ENCODE measurements at regions not wholly inside any gene's neighbourhood (a gene's known extent, or its start where the extent isn't known, plus 50 kb on each side); places are given as distances from the start of the nearest gene placed in this dataset.

- TF ChIP-seq EZH2 (IDR thresholded peaks at IDR 0.05; ENCODE audit: borderline replicate concordance) (no peak), CTCF (IDR thresholded peaks at IDR 0.05; ENCODE audit: poor library complexity) (no peak), EZH2phosphoT487 (IDR thresholded peaks at IDR 0.05; ENCODE audit: low read depth, severe bottlenecking, unreplicated experiment) (no peak)
- 84% methylated on average over 3 of the region's 3 CpGs for WGBS (ENCODE audit: low lambda C conversion rate, missing lambda C conversion rate)
- DNase-seq (ENCODE audit: low spot score), result no peak
- H3K4me2 ChIP-seq, result no peak overlapping the region
- H3K9me2 ChIP-seq (replicated peaks; ENCODE audit: insufficient read depth), result no peaks in the 10 kb centered on the region
- no peak overlapping the region for H3K4me3 ChIP-seq
- H3K4me1 ChIP-seq (ENCODE audit: insufficient read depth), result no peaks in the 10 kb centered on the region
- no peak overlapping the region for H2AFZ ChIP-seq
- no peaks in the 10 kb centered on the region for H3K27me3 ChIP-seq
- H4K20me1 ChIP-seq (ENCODE audit: insufficient read depth, poor library complexity, severe bottlenecking), result no peaks in the 10 kb centered on the region
- no peaks in the 10 kb centered on the region for H3K9me3 ChIP-seq (ENCODE audit: low read depth)
- H3K79me2 ChIP-seq, result no peaks in the 10 kb centered on the region
- H3K36me3 ChIP-seq (replicated peaks; ENCODE audit: insufficient read depth, low read depth), result no peaks in the 10 kb centered on the region
- no peak overlapping the region for H3K27ac ChIP-seq
These were observed 700.1 kb downstream of the HDGFL1 start for GRCh38 chr6:23269436-23269835.

- TF ChIP-seq EZH2 (IDR thresholded peaks at IDR 0.05; ENCODE audit: borderline replicate concordance) (no peak), CTCF (IDR thresholded peaks at IDR 0.05; ENCODE audit: poor library complexity) (no peak), EZH2phosphoT487 (IDR thresholded peaks at IDR 0.05; ENCODE audit: low read depth, severe bottlenecking, unreplicated experiment) (no peak)
- Histone ChIP-seq H3K79me2 (no peaks in the 10 kb centered on the region), H3K9me3 (ENCODE audit: low read depth) (no peaks in the 10 kb centered on the region), H4K20me1 (ENCODE audit: insufficient read depth, poor library complexity, severe bottlenecking) (no peaks in the 10 kb centered on the region), H3K27me3 (no peaks in the 10 kb centered on the region), H3K9me2 (replicated peaks; ENCODE audit: insufficient read depth) (no peaks in the 10 kb centered on the region), H3K4me2 (no peak overlapping the region), H2AFZ (no peak overlapping the region), H3K4me3 (no peak overlapping the region), H3K36me3 (replicated peaks; ENCODE audit: insufficient read depth, low read depth) (no peaks in the 10 kb centered on the region), H3K27ac (peak overlapping the region; percentile 39), H3K4me1 (ENCODE audit: insufficient read depth) (no peaks in the 10 kb centered on the region)
- peak; percentile 3 for DNase-seq (ENCODE audit: low spot score)
These were observed 703.2 kb downstream of the HDGFL1 start for GRCh38 chr6:23272536-23272935.

DNA sequence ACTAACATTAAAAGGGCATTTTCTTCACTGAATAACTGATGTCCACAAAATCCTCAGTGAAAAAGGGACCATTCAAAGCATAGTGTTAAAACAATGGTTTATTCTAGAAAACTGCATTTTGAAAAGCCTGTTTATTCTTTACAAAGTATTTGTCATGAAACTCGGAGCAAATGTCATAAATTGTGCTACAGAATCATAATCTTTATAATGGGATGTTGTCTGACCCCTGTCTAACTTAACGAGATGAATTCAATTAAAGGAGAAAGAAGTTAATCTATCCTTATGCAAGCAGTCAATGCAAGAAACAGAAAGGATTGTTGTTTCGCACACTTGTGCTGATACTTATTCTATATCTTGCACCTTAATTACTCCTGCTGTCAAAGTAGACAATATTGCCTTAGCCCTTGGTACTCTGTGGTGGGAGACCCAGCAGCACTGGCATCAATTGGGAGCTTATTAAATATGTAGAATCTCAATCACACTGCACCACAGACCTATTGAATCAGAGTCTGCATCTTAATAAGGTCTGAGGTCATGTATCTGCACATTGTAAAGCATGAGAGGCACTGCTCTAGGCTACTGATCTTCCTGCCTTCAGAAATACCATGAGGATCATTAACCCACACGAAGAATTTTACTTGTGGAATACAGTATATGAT lies 708.3 kb downstream of the HDGFL1 start:
- Histone ChIP-seq H3K9me2 (replicated peaks; ENCODE audit: insufficient read depth) (no peaks in the 10 kb centered on the region), H3K4me2 (no peak overlapping the region), H3K27me3 (no peaks in the 10 kb centered on the region), H2AFZ (no peak overlapping the region), H3K36me3 (replicated peaks; ENCODE audit: insufficient read depth, low read depth) (no peaks in the 10 kb centered on the region), H3K4me1 (ENCODE audit: insufficient read depth) (peaks cover 15% of the 10 kb centered on the region), H3K27ac (no peak overlapping the region), H4K20me1 (ENCODE audit: insufficient read depth, poor library complexity, severe bottlenecking) (no peaks in the 10 kb centered on the region), H3K79me2 (no peaks in the 10 kb centered on the region), H3K4me3 (no peak overlapping the region), H3K9me3 (ENCODE audit: low read depth) (no peaks in the 10 kb centered on the region)
- DNase-seq (ENCODE audit: low spot score), result no peak
- WGBS (ENCODE audit: low lambda C conversion rate, missing lambda C conversion rate), result 70% methylated on average over 4 of the region's 4 CpGs
- TF ChIP-seq EZH2 (IDR thresholded peaks at IDR 0.05; ENCODE audit: borderline replicate concordance) (no peak), CTCF (IDR thresholded peaks at IDR 0.05; ENCODE audit: poor library complexity) (no peak), EZH2phosphoT487 (IDR thresholded peaks at IDR 0.05; ENCODE audit: low read depth, severe bottlenecking, unreplicated experiment) (no peak)

DNA sequence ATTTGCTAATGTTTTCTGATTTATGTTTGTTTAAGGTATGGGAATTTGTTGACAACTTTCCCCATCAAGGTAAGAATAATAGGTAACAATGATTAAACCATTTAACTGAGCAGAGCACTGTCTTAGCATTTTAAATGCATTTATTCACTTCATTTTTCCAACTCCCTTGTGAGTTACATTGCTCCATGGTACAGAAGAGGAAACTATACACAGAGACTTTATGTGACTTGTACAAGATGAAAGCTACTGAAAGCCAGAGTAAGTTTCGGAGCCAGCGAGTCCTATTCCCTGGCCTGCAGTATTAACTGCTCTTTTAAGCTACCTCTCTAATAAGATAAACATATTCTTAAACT lies 708.8 kb downstream of the HDGFL1 start:
- DNase-seq (ENCODE audit: low spot score), result no peak
- TF ChIP-seq EZH2 (IDR thresholded peaks at IDR 0.05; ENCODE audit: borderline replicate concordance) (no peak), EZH2phosphoT487 (IDR thresholded peaks at IDR 0.05; ENCODE audit: low read depth, severe bottlenecking, unreplicated experiment) (no peak)

More for the DNA sequence above, 708.8 kb downstream of the HDGFL1 start:
- Histone ChIP-seq H3K27ac (no peak overlapping the region), H3K9me2 (replicated peaks; ENCODE audit: insufficient read depth) (no peaks in the 10 kb centered on the region), H4K20me1 (ENCODE audit: insufficient read depth, poor library complexity, severe bottlenecking) (no peaks in the 10 kb centered on the region), H3K4me2 (no peak overlapping the region), H3K27me3 (no peaks in the 10 kb centered on the region), H3K9me3 (ENCODE audit: low read depth) (no peaks in the 10 kb centered on the region), H3K36me3 (replicated peaks; ENCODE audit: insufficient read depth, low read depth) (no peaks in the 10 kb centered on the region), H3K4me3 (no peak overlapping the region), H2AFZ (no peak overlapping the region), H3K4me1 (ENCODE audit: insufficient read depth) (peaks cover 15% of the 10 kb centered on the region), H3K79me2 (no peaks in the 10 kb centered on the region)
- 83% methylated on average over 2 of the region's 2 CpGs for WGBS (ENCODE audit: low lambda C conversion rate, missing lambda C conversion rate)
